ENCODE measurements at regions not wholly inside any gene's neighbourhood (a gene's known extent, or its start where the extent isn't known, plus 50 kb on each side); places are given as distances from the start of the nearest gene placed in this dataset.

DNA sequence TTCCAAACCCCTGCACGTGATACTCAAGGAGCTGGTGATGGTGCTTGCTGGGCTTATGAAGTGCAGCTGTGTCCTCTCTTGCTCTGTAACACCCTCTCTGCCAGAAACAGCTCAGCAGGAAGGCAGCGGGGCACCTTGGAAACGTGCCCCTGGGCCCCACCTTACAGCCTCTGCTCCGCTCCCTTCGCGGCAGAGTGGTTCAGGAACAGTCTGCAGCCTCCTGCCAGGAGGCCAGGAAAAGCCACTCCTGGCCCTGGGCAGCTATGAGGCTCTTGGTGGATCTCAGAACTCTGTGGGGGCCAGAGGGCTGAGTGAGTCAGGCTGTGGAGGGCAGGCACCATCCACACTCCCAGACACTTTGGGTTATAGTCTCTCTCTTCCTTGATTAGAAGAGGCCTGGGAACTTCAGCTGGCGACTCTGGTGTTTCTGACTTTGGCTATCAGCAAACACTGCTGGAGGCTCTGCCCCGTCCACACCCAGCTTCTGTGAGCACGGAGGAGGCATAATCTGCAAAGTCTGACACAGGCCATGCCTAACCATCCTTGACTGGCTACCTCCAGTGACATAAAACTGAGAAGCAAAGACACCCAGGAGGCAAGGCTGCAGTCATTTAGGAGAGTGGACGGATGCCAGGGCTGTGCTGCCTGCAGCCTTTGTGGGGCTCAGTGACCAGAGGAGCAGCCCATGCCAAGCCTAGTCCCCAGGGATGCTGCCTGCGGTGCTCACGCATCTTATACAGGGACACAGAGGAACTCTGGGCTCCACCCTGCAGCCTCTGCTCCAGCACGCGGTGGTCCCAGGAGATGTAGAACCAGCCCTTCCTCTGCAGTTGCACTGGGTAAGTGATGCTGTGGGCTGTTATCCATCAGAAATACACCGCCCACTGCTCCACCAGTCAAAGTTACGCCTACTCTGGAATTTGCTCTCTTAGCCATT is 65.3 kb downstream of the METRNL start:
- Mint-ChIP-seq H3K36me3 (no peaks in the 10 kb centered on the region), H3K4me3 (no peak overlapping the region), H3K27ac (peak overlapping the region; percentile 59), H3K9me3 (no peaks in the 10 kb centered on the region), H3K4me1 (peaks cover 6% of the 10 kb centered on the region)
- ATAC-seq: peak; percentile 34
- DNase-seq (ENCODE audit: low spot score in 2 of 2): peak in 1 of 2 donors; percentile 47

DNA sequence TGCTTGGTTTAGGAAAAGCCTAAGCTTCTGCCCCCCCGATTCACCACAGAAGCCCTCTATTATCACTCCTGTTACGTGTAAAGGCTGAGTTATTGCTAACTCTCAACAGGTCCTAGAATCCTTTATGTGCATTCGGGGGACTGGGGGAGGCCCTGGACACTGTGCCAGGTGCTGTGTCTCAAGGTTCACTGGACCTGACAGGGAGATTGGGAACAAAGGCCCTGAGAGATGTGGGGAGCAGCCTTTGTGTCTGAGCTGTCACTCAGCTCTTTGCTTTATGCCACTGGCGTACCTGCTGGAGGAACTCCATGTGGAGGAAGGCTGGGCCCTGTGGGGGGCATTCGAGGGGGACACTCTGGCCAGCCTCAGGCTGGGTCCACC is 65.9 kb downstream of the METRNL start:
- ATAC-seq (no peak), DNase-seq (ENCODE audit: low spot score in 2 of 2) (peak in 1 of 2 donors; percentile 43)
- peak overlapping the region; percentile 59 for H3K27ac Mint-ChIP-seq
- no peaks in the 10 kb centered on the region for H3K36me3 Mint-ChIP-seq
- H3K4me3 Mint-ChIP-seq: no peak overlapping the region
- H3K4me1 Mint-ChIP-seq: peaks cover 6% of the 10 kb centered on the region
- no peaks in the 10 kb centered on the region for H3K9me3 Mint-ChIP-seq

DNA sequence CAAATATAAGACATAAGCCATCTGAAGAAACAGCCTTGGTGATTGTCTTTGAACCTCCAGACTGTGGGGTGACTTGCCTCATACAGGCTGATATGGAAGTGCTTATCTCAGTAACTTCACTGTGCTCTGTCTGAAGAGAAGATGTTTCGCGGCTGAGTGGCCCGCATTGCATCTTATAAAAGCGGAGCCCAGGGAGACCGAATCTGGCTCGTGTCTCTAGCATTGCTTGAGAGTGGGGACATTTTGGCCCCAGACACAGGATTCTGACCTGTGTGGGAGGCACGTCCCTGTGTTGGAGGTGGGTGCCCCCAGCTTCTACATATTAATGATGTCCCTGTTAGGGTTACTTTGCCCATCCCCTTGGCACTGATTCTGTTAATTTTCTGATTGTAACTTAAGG is 66.4 kb downstream of the METRNL start:
- DNase-seq (ENCODE audit: low spot score in 2 of 2): peak in 1 of 2 donors; percentile 34
- H3K4me1 Mint-ChIP-seq: peaks cover 6% of the 10 kb centered on the region
- no peaks in the 10 kb centered on the region for H3K36me3 Mint-ChIP-seq
- no peak for ATAC-seq
- H3K9me3 Mint-ChIP-seq: no peaks in the 10 kb centered on the region
- H3K27ac Mint-ChIP-seq: peak overlapping the region; percentile 6
- H3K4me3 Mint-ChIP-seq: no peak overlapping the region

DNA sequence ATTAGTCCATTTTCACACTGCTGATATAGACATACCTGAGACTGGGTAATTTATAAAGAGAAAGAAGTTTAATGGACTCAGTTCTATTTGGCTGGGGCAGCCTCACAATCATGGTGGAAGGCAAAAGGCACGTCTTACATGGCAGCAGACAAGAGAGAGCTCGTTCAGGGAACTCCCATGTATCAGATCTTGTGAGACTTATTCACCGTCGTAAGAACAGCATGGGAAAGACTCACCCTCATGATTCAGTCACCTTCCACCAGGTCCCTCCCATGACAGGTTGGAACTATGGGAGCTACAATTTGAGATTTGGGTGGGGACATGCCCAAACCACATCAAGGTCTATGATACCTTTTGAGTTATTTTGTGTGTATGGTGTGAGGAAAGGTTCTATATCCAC is 66.9 kb downstream of the METRNL start:
- H3K36me3 Mint-ChIP-seq: no peaks in the 10 kb centered on the region
- H3K4me3 Mint-ChIP-seq: no peak overlapping the region
- no peaks in the 10 kb centered on the region for H3K9me3 Mint-ChIP-seq
- DNase-seq (ENCODE audit: low spot score in 2 of 2): peak in 1 of 2 donors; percentile 43
- no peak for ATAC-seq
- peaks cover 6% of the 10 kb centered on the region for H3K4me1 Mint-ChIP-seq
- peak overlapping the region; percentile 6 for H3K27ac Mint-ChIP-seq

DNA sequence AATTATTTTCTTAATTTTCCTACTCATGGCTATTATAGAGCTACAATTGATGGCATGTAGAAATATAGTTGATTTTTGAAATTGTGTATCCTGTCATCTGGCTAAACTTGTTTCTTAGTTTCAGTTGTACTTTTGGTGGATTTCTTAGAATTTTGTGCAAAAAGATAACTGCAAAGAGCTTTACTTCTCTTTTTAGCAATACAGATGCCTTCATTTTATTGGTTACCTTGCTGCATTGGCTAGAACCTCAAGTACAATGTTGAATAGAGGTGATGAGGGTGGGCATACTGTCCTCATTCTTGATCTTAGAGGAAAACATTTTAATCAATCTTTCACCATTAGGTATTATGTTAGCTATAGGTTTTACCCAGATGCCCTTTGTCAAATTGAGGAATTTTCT is 67.9 kb downstream of the METRNL start:
- H3K36me3 Mint-ChIP-seq: no peaks in the 10 kb centered on the region
- peaks cover 6% of the 10 kb centered on the region for H3K4me1 Mint-ChIP-seq
- no peak overlapping the region for H3K27ac Mint-ChIP-seq
- ATAC-seq: peak; percentile 56
- no peaks in the 10 kb centered on the region for H3K9me3 Mint-ChIP-seq
- no peak for DNase-seq (ENCODE audit: low spot score in 2 of 2)
- no peak overlapping the region for H3K4me3 Mint-ChIP-seq

DNA sequence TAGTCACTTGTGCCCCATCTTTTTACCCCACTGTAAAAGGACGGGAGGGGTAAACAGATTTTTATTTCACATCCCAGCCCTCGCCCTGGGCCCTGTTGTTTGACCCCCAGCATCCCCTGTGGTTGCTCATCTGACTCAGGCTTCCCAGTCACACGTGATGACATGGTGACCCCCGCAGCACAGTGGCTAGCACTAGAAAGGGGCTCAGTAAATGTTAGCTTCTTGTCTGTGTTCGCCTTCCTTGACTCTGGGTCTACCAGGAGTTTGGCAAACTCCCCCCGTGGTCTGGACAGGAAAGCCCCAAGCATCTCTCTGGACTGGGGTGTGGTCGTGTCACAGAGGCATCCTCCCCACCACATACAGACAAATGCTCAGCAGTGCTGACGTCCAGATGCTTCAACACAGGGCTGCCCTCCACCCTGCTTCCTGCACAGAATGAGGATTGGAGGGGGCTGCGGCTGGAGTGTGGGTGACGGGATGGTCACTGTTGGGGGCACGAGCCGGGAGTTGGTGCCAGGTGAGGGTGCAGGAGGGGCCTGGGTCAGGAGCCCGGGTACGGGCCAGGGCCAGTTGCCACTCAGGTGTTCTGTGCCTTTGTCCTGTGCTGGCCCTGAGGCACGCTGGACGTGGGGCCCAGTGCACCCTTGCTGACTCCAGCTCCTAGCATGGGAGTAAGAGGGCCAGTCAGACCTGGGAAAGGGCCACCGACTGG is 69.1 kb downstream of the METRNL start:
- Mint-ChIP-seq H3K36me3 (no peaks in the 10 kb centered on the region), H3K9me3 (no peaks in the 10 kb centered on the region), H3K4me1 (peaks cover 6% of the 10 kb centered on the region), H3K27ac (no peak overlapping the region), H3K4me3 (no peak overlapping the region)
- DNase-seq (ENCODE audit: low spot score in 2 of 2) (no peak), ATAC-seq (no peak)

DNA sequence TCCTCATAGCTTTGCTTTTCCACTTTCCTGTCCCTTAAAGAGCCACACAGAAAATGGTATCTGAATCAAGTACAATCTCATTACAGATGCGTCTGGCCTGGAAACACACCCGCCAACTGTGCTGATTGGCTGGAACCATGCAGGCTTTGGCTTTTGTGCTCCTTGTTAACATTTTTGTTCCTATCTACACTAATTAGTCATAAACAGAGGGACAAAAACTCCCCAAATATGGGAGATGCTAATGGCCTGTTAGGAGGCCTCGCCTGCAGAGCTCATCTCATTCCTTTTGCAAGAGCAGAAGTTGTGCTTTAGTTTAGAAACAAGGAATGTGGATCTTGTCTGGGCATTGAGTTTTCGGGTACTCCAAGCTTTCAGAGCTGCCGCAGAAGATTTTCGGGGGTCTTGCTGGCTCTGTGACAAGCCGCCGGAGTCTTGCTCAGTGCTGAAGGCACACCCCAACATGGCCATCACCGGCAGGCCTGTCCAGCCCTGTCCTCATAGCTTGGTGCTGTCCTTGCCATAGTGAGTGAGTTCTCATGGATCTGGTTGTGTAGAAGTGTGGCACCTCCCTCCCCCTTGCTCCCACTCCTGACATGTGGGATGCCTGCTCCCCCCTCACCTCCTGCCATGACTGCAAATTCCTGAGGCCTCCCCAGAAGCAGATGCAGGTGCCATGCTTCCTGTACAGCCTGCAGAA is 69.8 kb downstream of the METRNL start:
- Mint-ChIP-seq H3K36me3 (no peaks in the 10 kb centered on the region), H3K9me3 (no peaks in the 10 kb centered on the region), H3K27ac (no peak overlapping the region), H3K4me3 (no peak overlapping the region), H3K4me1 (peaks cover 6% of the 10 kb centered on the region)
- DNase-seq (ENCODE audit: low spot score in 2 of 2): no peak
- no peak for ATAC-seq

DNA sequence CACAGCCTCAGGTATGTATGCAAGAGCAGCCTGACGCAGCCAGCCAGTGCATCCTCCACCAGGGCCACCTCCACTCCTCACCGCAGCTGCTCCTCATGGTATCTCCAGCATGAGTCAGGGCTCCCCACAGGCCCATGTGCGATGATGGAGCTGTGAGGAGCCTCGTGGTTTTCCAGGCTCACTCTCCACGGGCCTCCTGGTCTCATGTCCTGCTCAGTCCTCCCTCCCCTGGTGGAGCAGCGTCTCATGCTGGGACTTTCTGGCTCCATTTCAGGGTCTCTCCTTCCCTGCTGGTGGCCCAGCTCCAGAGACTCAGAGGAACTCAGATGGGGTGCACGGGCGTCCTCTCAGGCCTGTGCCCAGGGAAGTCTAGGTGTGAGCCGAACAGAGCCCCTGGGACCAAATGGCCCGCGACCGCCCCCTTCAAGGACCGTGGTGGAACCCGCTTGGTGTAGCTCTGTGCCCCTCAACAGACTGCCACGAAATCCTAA is 70.4 kb downstream of the METRNL start:
- Mint-ChIP-seq H3K36me3 (no peaks in the 10 kb centered on the region), H3K9me3 (no peaks in the 10 kb centered on the region), H3K4me1 (peaks cover 10% of the 10 kb centered on the region), H3K27ac (peak overlapping the region; percentile 56), H3K4me3 (no peak overlapping the region)
- DNase-seq (ENCODE audit: low spot score in 2 of 2) (no peak), ATAC-seq (no peak)

DNA sequence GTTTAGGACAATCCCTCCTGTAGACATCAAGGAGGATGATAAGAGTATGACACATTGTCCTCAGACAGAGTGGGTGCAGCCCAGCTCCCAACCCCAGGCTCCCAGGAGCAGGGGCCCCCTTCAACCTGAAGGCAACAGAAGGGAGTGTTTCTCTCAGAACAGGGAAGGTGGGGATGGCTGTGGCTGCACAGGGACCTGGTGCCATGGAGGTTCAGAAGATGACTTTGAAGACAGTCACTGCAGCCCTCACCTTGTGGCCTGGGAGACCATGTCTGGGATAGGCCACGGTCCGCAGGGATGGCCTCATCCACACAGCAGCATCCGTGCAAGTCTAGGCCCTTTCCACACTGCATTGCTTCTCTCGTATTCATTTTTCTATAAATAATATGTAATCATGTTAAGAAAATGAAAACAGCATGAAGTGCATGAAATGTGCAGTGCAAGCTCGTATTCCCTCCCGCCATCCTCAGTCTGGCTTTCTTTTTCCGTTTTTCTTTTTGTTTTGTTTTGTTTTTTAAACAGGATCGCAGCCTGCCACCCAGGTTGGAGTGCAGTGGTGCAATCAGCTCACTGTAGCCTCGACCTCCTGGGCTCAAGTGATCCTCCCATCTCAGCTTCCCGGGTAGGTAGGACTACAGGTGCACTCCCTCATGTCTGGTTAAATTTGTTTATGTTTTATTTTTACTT is 71.1 kb downstream of the METRNL start:
- no peak overlapping the region for H3K4me3 Mint-ChIP-seq
- H3K36me3 Mint-ChIP-seq: no peaks in the 10 kb centered on the region
- DNase-seq (ENCODE audit: low spot score in 2 of 2): no peak
- peaks cover 16% of the 10 kb centered on the region for H3K4me1 Mint-ChIP-seq
- H3K9me3 Mint-ChIP-seq: no peaks in the 10 kb centered on the region
- H3K27ac Mint-ChIP-seq: peak overlapping the region; percentile 56
- ATAC-seq: no peak

DNA sequence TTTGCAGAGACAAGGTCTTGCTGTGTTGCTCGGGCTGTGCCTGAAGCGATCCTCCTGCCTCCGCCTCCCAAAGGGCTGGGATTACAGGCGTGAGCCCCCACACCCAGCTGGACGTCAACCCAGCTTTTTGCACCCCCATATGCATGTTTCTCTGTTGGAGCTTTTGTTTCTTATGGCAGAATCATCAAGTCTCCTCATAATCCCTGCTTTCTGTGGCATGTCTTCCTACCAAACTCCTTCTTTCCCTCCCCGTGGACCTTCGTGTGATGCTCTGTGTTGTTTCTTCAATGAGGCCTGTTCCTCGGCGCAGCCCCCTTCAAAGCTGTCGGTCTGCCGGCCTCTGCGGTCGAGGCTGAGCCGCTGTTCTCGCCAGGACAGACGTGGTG is 71.6 kb downstream of the METRNL start:
- no peak overlapping the region for H3K27ac Mint-ChIP-seq
- DNase-seq (ENCODE audit: low spot score in 2 of 2) (no peak), ATAC-seq (no peak)
- H3K4me3 Mint-ChIP-seq: no peak overlapping the region
- H3K4me1 Mint-ChIP-seq: peaks cover 21% of the 10 kb centered on the region
- H3K9me3 Mint-ChIP-seq: no peaks in the 10 kb centered on the region
- no peaks in the 10 kb centered on the region for H3K36me3 Mint-ChIP-seq

DNA sequence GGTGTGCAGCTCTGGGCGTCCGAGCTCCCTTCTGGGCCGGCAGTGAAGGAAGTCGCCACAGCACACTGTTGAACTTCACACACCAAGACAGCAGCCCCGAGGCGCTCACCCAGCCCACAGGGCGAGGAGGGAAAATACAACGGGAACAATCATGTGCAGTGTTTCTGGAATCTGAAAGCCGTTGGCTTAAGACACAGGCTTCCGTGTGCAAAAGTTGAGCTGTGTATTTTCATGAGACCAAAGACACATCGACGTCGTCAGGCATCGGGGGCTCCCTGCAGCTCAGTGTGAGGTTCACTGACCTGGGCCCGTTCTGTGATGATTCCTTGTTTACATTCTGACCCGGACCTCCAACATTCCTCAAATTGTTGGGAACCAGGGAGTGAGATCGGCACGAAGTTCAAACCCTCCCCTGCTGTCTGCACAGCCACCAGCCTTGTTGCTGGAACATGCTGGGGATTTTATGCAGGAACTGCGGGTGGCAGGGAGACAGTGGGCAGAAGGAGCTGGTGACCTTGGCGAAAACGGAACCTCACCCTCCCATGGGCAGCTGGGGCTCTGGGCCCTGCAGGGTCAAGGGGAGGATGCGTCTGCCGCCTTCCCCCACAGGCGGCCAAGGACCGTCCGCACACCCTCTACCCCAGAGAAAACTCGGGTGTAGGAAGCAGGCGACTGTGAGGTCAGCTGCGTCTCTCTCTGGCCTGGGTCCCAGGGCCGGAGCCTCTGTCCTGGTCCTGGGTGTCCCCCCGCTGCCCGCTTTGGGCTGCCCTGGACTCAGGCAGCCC is 72.2 kb downstream of the METRNL start:
- no peak for DNase-seq (ENCODE audit: low spot score in 2 of 2)
- Mint-ChIP-seq H3K4me1 (peaks cover 27% of the 10 kb centered on the region), H3K27ac (peak overlapping the region; percentile 61), H3K4me3 (no peak overlapping the region), H3K9me3 (no peaks in the 10 kb centered on the region), H3K36me3 (no peaks in the 10 kb centered on the region)
- ATAC-seq: no peak

DNA sequence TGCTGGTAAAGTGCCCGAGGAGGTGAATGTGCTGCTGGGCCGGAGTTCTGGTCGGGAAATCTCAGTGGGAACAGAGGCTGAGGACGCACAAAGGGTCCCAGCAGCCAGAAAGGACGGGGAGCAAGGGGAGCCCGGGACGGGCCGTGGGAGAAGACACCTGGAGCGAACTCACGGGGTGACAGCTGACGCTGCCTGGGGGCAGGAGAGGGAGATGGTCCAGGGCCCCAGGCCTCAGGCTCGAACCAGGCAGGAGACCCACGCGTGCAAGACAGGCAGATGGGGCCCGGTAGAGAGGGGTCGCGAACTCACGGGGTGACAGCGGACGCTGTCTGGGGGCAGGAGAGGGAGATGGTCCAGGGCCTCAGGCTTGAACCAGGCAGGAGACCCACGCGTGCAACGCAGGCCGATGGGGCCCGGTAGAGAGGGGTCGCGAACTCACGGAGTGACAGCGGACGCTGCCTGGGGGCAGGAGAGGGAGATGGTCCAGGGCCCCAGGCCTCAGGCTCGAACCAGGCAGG is 72.9 kb downstream of the METRNL start:
- Mint-ChIP-seq H3K27ac (peak overlapping the region; percentile 61), H3K9me3 (no peaks in the 10 kb centered on the region), H3K4me3 (no peak overlapping the region), H3K36me3 (no peaks in the 10 kb centered on the region), H3K4me1 (peaks cover 27% of the 10 kb centered on the region)
- ATAC-seq: no peak
- DNase-seq (ENCODE audit: low spot score in 2 of 2): peak in 1 of 2 donors; percentile 1

DNA sequence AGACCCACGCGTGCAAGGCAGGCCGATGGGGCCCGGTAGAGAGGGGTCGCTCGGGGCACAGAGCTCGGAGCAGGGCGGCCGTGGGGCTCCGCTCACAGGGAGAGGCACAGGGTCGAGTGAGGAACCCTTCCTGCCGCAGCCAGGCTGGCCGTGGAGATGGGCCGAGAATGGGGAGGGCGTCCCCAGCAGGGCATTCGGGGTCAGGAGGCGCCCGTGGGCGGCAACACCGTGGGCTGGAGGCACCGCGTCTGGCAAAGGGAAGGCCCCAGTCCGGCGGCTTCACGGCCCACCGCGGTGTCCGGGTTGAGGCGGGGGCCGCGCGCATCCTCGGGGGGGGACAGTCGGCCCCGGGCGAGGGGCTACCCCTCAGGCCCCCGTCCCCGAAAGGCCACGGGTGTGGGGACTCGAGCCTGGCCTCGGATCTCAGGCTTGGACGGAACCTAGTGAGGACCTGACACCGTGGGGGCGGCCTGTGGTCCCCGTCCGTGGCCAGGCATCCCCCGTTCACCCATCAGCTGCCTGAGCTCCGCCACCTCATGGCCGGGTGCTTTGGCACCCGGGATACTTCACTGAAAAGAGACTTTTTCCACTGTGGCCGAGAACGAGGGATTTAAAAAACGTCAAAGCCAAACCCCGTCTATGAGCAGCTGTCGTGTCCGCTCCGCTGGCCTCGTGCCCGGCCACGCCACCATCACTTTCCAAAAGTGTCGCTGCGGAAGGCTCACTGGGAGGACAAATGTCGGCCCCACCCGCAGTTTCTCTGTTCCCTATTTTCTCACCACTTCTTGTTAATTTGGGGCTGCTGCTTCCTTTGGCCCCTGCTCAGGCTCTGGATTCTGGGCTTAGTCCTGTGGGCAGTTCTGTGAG is 73.6 kb downstream of the METRNL start:
- Mint-ChIP-seq H3K9me3 (no peaks in the 10 kb centered on the region), H3K36me3 (no peaks in the 10 kb centered on the region), H3K27ac (no peak overlapping the region), H3K4me1 (peaks cover 26% of the 10 kb centered on the region), H3K4me3 (no peak overlapping the region)
- ATAC-seq (no peak), DNase-seq (ENCODE audit: low spot score in 2 of 2) (peak; percentile 1 to 43)

Measured in stimulated activated effector memory CD8-positive, alpha-beta T cell treated with anti-CD3 and anti-CD28 coated beads, Interleukin-12 subunit alpha, Interleukin-12 subunit beta, amount 100 ng/mL, for 72 hours (primary cell).